Thymus (tissue), 11 donors: ENCODE measurements at regions not wholly inside any gene's neighbourhood (a gene's known extent, or its start where the extent isn't known, plus 50 kb on each side); places are given as distances from the start of the nearest gene placed in this dataset.

Source experiments
- DNase-seq, 9 donors: peaks; one replicate each; pipeline ENCODE4 v3.0.0-alpha.2; 2013; ENCODE audit warnings: low spot score in 9 of 9, low read depth in 6 of 9, missing footprints in 1 of 9
- H3K27ac ChIP-seq, 2 donors: one replicate each; pipeline ENCODE4 v1.5.1; 2013; ENCODE audit warnings: control low read depth in 1 of 2, low read depth in 1 of 2, low read length in 1 of 2, mild to moderate bottlenecking in 1 of 2, moderate library complexity in 1 of 2
- H3K27me3 ChIP-seq, 2 donors: one replicate each; pipeline ENCODE4 v1.5.1; 2013; ENCODE audit warnings: low read length in 1 of 2; ENCODE audit not compliant: control insufficient read depth in 2 of 2, insufficient read depth in 1 of 2
- H3K36me3 ChIP-seq, 2 donors: one replicate each; pipeline ENCODE4 v1.5.1; 2013; ENCODE audit warnings: low read length in 1 of 2, mild to moderate bottlenecking in 1 of 2, moderate library complexity in 1 of 2; ENCODE audit not compliant: control insufficient read depth in 2 of 2, insufficient read depth in 2 of 2
- H3K4me1 ChIP-seq, 2 donors: one replicate each; pipeline ENCODE4 v1.5.1; 2013; ENCODE audit warnings: low read length in 2 of 2; ENCODE audit not compliant: control insufficient read depth in 2 of 2, insufficient read depth in 2 of 2
- H3K4me3 ChIP-seq, 2 donors: one replicate each; pipeline ENCODE4 v1.5.1; 2013; ENCODE audit warnings: low read length in 2 of 2, control low read depth in 1 of 2, mild to moderate bottlenecking in 1 of 2
- H3K9me3 ChIP-seq, 2 donors: one replicate each; pipeline ENCODE4 v1.5.1; 2013; ENCODE audit warnings: low read length in 1 of 2, mild to moderate bottlenecking in 1 of 2; ENCODE audit not compliant: control insufficient read depth in 2 of 2, insufficient read depth in 1 of 2
- WGBS: extraction: QIAGEN DNeasy Blood & Tissue Kit; methylation state at CpG from one replicate; pipeline ENCODE4 v1.1.7; 2013; 5-methylcytosine and 5-hydroxymethylcytosine counted together
- donor health status: healthy.

DNA sequence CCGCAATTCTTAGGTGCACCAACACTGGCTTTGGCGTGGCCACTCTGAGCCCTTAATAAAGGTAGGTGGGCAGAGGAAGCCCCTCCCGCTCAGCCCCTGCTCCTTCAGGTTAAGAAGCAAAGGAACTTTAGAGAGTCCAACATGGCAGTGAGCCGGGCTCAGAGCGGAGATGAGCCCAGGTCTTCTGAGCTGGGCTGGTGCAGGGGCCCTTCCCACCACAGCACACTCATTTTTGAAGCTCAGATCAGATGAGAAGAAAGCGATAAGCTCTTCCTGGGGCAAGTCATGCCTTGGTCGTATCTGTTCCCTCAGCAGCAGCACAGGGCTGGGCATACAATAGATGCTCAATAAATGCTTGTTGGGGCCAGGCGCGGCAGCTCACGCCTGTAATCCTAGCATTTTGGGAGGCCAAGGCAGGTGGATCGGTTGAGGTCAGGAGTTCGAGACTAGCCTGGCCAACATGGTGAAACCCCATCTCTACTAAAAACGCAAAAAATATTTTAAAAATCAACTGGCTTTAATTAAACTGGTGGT lies 51.1 kb upstream of the TARDBP start:
- Histone ChIP-seq H3K36me3 (no peaks in the 10 kb centered on the region), H3K9me3 (peaks cover 0 to 3% of the 10 kb centered on the region in 2 donors), H3K27me3 (peaks cover 0 to 11% of the 10 kb centered on the region in 2 donors), H3K4me1 (peaks cover 11 to 22% of the 10 kb centered on the region in 2 donors), H3K4me3 (no peak overlapping the region), H3K27ac (no peak overlapping the region)
- no peak for DNase-seq
- 75% methylated on average over 13 of the region's 13 CpGs for WGBS

DNA sequence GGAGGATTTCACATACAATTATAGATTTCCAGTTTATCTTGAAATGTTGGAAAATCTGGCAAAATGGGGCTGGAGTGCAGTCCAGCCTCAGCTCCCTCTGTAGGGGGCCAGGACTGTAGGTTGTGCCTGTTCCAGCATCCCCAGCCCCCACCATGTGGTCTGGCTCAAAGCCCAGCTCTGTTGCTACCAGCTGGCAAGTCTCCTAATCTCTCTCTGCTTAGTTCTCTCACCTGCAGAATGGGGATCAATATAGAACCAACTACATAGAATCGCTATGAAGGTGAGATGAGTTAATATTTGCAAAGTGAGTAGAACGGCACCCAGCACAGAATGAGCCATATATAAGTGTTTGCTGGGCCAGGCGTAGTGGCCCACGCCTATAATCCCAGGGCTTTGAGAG lies 50.0 kb upstream of the TARDBP start:
- Histone ChIP-seq H3K4me3 (no peak overlapping the region), H3K36me3 (no peaks in the 10 kb centered on the region), H3K27ac (no peak overlapping the region), H3K27me3 (peaks cover 0 to 11% of the 10 kb centered on the region in 2 donors), H3K4me1 (peaks cover 11 to 22% of the 10 kb centered on the region in 2 donors), H3K9me3 (peaks cover 0 to 3% of the 10 kb centered on the region in 2 donors)
- WGBS: 80% methylated on average over 4 of the region's 4 CpGs
- no peak for DNase-seq
